Hepatic stellate cell (primary cell): ENCODE measurements at regions not wholly inside any gene's neighbourhood (a gene's known extent, or its start where the extent isn't known, plus 50 kb on each side); places are given as distances from the start of the nearest gene placed in this dataset.
A peak's percentile ranks its signal among the peaks of the same experiment; 100 is the strongest.
"Not testable (repeated sequence)": the region's sequence is repeated elsewhere in the genome, so short reads cannot be mapped to it uniquely, and the experiment has no call there.

Experiments used
- DNase-seq: peaks from one replicate; pipeline ENCODE4 v3.0.0; 2011; ENCODE audit warnings: low spot score

DNA sequence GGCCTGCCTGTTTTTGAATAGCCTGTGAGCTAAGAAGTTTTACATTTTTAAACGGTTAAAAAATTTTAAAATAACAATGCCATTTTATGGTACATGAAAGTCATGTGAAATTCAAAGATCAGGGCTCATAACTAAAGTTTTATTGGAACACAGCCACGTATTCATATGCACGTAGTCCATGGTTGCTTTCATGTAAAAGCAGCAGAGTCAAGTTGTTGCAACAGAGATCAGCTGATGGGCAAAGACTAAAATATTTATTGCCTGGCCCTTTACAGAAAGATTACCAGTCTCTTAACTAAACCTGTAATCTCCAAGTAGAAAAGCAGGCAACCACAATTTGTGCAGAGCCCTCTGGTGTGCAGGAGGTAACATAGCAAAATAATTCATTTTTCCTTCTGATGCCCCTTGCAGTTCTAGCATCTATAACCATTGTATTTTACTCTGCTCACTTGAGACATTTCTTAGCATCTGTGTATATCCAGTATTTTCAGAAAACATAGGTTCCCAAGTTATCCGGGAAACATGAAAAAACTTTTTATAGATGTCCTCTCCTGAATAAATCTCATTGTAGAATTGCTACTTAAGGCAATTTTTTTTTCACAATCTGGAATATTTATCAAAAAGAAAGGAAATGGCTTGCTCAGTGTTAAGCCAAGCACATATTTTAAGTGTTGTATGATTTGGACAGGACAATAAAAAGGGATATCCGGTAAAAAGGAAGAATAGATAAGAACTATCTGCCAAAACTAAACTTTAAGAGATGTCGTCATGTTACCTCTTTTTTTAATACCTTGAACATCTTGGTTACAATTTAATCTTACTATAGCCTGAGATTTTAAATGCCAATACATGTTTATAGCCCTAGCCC, 430.8 kb downstream of the PLPP3 start:
- no peak for DNase-seq

- no peak for DNase-seq
Observed at GRCh38 chr1:56147459-56147858, 431.9 kb downstream of the PLPP3 start.

GRCh38 chr1:56147034-56147433, 432.3 kb downstream of the PLPP3 start:
- DNase-seq, result no peak

GRCh38 chr1:56146449-56146848, 432.9 kb downstream of the PLPP3 start:
- no peak for DNase-seq

DNA sequence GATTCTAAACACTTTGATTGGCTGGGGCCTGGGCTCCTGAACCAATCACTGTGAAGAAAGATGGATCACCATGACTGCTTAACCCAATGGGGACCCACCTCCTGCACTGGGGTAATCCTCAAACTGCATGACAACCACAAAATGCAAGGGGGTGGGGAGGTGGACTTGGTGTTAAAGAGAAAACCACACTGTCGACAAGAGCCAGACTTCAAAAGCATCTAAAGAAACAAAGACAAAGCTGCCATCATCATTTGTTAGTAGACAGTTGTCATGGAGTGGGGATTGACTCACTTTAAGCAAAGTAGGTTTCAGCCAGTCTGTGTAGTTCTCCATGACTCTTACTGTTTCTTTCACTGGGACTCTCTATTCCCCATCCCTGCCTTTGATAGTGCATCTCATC, 433.8 kb downstream of the PLPP3 start:
- DNase-seq, result no peak

- no peak for DNase-seq
Observed at GRCh38 chr1:56142301-56142700, 437.1 kb downstream of the PLPP3 start.

DNA sequence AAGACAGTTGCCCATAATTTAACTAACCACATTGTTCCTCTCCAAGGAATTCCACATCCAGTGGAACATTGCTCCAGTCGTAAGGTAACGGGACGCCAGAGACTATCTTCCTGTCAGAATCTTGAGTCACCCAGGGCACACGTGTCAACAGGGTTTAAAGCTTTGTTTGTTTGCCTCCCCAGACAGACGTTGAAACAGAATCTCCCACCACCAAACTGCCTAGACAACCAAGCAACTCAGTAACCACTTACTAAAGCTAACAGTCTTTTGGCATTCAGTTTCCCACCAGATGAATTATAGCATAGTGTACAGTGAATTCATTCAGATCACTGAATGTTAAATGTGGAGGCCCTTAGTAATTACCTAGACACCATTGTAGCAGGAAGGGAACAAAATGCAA, 439.5 kb downstream of the PLPP3 start:
- DNase-seq, result no peak

DNA sequence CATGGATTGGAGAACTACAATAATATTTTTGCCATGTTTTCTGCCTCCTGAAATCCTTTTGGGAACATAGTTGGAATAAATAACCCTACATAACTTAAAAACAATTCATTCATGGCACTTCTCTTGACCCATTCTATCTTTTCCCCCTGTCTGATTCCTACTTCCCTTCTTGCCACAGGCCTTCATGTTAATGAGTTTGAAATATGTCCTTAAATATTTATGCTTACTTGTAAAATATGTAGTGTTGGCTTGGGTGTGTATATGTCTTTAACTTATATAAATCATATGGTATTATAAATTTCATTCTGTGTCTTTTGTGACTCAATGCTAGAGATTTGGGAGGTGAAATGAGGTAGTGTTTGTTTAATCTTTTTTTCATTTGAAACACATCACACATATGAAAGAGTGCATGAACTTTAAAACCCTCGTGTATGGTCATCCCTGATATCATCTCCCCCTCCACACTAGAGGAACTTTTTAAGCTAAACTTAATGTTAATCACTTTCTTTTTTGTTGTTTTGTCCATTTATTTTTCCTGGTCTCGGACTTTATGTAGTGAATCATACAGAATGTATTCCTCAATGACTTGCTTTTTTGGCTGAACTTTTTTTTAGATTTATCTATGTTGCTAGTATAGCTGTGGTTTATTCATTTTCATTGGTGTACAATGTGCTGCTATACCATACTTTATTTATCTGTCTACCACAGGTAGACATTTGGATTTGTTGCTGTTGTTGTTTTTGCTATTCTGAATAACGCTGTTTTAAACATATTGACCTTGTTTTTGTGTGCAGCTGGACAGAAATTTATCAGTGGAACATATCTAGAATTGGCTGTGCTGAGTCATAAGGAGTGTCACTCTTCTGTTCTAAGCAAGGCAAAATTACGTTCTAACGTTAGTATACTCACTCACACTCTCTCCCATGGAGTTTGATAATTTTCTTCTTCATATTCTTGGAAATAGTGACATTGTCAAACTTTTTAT, 441.6 kb downstream of the PLPP3 start:
- DNase-seq, result peak; percentile 12

DNA sequence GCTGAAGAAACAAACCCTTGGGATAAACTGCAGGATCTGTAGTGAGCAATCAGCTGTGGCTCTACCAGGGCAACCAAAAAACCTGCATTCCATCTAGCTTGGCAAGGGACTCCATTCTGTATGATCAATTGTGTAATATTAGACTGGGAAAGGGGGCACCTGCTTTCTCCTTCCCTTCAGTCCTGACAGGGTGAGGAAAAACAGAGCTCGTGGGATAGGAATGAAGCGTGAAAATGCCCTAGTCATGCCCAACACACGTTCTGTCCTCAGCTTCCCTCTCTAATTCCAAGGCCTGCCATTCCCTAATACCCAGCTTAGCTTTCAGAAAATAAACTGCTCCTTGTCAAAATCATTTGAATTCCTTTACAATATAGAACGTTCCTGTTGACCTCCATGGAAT, 442.3 kb downstream of the PLPP3 start:
- DNase-seq, result no peak

DNA sequence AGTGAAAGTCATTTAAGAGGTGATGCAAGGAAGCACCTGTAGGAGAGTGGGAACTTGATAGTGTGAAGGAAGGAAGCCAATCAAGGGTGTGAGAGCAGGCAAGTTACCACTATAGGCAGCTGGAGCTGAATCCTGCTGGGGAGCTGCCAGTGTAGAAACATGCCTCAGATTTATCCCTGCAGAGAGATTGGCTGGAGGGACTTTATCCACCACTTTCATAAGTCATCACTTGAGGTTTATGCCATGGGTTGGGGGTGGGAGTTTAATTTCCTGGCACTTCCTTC, 443.6 kb downstream of the PLPP3 start:
- DNase-seq, result no peak

DNA sequence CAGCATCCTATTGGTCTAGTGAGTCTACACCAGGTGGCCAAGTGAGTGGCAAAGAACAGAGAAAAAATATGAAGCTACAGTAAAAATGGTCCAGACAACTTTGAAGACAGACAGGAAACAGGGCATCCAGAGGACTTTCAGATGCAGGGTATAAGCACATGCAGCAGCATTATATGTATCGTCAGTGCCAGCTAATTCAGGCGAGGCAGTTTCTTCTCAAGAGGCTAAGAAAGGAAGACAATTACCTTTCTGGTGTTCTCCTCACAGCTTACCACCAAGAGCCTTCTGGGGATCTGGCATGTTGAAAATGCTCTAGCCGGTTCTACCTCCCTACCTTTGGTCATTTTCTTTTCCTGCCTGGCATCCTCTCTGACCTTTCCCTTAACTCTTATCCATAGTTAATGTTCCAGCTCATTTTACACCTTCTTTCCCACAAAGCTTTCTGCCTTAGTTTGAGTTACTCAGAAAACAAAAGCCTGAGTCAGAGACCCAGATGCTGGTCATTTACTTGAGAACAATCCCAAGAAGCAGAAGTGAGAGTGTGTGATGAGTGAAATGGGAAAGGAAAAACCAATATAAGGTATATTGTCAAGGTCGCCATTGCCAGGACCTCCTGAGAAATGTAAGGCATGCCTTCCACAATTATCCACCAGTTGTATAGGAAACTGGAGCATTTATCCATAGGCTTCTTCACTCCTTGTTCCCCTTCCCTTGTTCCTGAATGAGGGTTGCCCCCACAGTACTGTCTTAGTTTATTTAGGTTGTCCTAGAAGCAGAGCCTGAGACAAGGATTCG, 444.1 kb downstream of the PLPP3 start:
- DNase-seq, result no peak

GRCh38 chr1:56133522-56134472, 445.6 kb downstream of the PLPP3 start:
- DNase-seq, result no peak

- no peak for DNase-seq
Observed at GRCh38 chr1:56132520-56132919, 446.8 kb downstream of the PLPP3 start.

DNA sequence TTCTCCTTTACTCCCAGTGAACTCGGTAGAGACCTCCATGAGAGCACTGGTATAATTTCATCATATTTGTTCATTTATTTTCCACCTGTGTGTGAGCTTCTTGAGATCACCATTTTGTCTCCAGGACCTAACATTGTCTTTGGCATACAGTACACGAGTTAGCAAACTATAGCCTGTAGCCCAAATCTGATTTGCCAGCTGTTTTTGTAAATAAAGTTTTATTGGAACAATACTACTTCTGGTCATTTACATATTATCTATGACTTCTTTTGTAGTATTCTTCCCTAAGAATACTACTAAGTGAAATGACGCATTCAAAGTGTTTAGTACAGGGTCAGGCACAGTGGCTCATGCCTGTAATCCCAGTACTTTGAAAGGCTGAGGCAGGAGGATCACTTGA, 449.5 kb downstream of the PLPP3 start:
- no peak for DNase-seq

DNA sequence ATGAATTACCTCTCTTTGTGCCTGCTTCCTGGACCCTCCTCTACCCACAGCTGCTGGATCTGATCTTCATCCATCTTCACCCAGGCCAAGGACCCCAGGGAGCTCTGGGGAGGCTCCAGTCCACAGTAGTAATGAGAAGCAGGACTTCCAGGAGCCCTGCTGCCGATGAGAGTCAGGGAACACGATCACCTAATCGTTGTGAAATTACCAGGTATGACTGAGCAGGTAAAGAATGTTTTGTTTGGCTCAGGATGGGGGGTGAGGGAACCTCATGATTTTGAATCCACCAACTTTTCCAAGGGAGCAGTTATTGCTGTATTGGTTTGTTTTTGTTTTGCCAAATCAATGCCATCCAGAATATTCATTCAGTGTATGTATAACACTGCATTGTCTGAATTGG, 454.0 kb downstream of the PLPP3 start:
- DNase-seq, result no peak

- DNase-seq, result no peak
Observed at GRCh38 chr1:56123826-56124225, 455.5 kb downstream of the PLPP3 start.

DNA sequence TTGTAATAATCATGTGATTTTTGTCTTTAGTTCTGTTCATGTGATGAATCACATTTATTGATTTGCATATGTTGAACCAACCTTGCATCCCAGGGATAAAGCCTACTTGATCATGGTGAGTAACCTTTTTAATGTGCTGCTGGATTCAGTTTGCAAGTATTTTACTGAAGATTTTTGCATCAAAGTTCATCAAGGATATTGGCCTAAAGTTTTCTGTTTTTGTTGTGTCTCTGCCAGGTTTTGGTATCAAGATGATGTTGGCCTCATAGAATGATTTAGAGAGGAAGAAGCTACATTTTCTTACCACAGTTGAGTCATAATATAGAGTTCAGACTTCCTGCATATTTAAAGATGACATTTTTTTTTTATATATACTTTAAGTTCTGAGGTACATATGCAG, 455.9 kb downstream of the PLPP3 start:
- no peak for DNase-seq

- no peak for DNase-seq
Observed at GRCh38 chr1:56120021-56120420, 459.3 kb downstream of the PLPP3 start.

DNA sequence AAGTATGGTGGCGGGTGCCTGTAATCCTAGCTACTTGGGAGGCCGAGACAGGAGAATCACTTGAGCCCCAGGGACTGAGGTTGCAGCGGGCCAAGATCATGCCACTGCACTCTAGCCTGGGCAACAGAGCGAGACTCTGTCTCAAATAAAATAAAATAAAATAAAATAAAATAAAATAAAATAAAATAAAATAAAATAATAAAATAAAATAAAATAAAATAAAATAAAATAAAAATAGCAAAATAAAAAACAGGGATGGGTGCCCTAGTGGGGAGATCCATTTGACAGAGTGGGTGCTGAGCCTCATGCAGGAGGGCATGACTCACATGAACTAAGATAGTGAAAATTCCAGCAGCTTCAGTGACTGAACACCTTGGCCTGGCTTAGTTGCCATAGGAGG, 460.7 kb downstream of the PLPP3 start:
- DNase-seq, result not testable (repeated sequence)

DNA sequence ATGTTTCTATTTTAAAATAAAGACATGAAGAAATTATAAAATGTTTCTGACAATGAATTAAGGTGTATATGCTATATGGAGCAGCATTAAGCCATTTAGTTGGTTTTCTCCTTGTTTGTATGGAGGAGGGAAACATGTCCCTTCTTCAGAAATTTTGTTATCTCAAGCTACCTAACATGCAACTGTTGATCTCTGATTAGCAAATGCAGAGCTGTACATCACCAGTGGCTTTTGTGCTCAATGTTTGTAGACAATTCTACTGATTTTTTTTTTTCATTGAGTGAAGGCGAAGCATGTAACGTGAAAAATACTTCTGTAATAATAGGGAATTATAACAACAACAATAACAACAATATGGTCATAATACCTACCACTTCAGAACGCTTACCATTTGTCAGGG, 463.7 kb downstream of the PLPP3 start:
- DNase-seq, result no peak

DNA sequence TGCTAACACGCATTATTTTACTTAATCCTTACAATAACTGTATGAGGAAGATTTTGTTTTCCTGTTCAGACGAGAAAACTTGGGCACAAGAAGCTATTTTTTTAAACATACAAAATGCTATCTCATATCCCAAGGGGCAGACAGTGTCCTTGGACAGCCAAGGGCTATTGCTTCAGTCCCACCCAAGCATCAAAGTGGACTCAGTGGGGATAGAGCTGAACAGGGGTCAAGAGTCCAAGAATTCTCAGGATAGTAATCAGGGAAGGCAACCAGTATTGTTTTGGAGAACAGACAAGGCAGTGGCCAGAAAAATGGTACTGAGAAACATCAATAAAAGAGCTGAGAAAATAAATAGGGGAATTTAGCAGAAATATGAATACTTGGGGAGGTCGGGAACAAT, 465.7 kb downstream of the PLPP3 start:
- no peak for DNase-seq
